ENCODE measurements at regions not wholly inside any gene's neighbourhood (a gene's known extent, or its start where the extent isn't known, plus 50 kb on each side); places are given as distances from the start of the nearest gene placed in this dataset.

- FAIRE-seq (no peak), DNase-seq (ENCODE audit: low read depth, low spot score) (no peak)
- Histone ChIP-seq H3K4me2 (ENCODE audit: insufficient read depth, low read length) (no peak overlapping the region), H2AFZ (ENCODE audit: low read depth, low read length) (no peak overlapping the region), H3K79me2 (ENCODE audit: control insufficient read depth, insufficient read depth, low read length) (no peaks in the 10 kb centered on the region), H3K9ac (replicated peaks; ENCODE audit: extremely low read depth, insufficient read depth, low read length) (no peak overlapping the region), H3K27me3 (ENCODE audit: control insufficient read depth in 2 of 2, insufficient read depth in 2 of 2, low read length in 2 of 2) (no peaks in the 10 kb centered on the region), H4K20me1 (replicated peaks; ENCODE audit: control insufficient read depth, extremely low read depth, insufficient read depth, low read length) (no peaks in the 10 kb centered on the region), H3K4me1 (ENCODE audit: control insufficient read depth, extremely low read depth, insufficient read depth, low read length) (no peaks in the 10 kb centered on the region), H3K36me3 (ENCODE audit: control insufficient read depth in 2 of 2, extremely low read depth in 1 of 2, insufficient read depth in 2 of 2, low read length in 2 of 2) (no peaks in the 10 kb centered on the region), H3K4me3 (replicated peaks in 1 of 3; ENCODE audit: insufficient read depth in 1 of 3, low read depth in 1 of 3, low read length in 3 of 3) (no peak overlapping the region), H3K9me3 (replicated peaks; ENCODE audit: control insufficient read depth, insufficient read depth, low read length) (no peaks in the 10 kb centered on the region), H3K27ac (ENCODE audit: insufficient read depth, low read depth, low read length) (no peak overlapping the region), H3K9me1 (replicated peaks; ENCODE audit: control insufficient read depth, extremely low read depth, insufficient read depth, low read length) (no peaks in the 10 kb centered on the region)
- dilution Hi-C loops (cut with MboI; ENCODE audit: extremely low pct_ligation_motif_present, low sequenced_read_pairs), result no loop called here
- intact Hi-C loops (cut with micrococcal nuclease), result no loop called here
- ChIA-PET POLR2A (no interaction called here), CTCF (no interaction called here)
- TF ChIP-seq JUN (IDR thresholded peaks at IDR 0.05; ENCODE audit: borderline replicate concordance, insufficient read depth, insufficient read length, low read depth) (no peak), MAX (IDR thresholded peaks at IDR 0.05; ENCODE audit: insufficient read depth, insufficient read length) (no peak), GATA2 (IDR thresholded peaks at IDR 0.05; ENCODE audit: insufficient read depth, insufficient read length, low read depth, low read length) (no peak), FOS (IDR thresholded peaks at IDR 0.05; ENCODE audit: borderline replicate concordance, insufficient read depth, low read length) (no peak), EZH2 (IDR thresholded peaks at IDR 0.05; ENCODE audit: borderline replicate concordance, low read depth, low read length, severe bottlenecking) (no peak), MYC (IDR thresholded peaks at IDR 0.05; ENCODE audit: low read depth, low read length) (no peak), POLR2A (IDR thresholded peaks at IDR 0.05; ENCODE audit: low read depth, low read length) (no peak), POLR2AphosphoS5 (IDR thresholded peaks at IDR 0.05; ENCODE audit: insufficient read depth, low read depth, low read length) (no peak), CTCF (IDR thresholded peaks at IDR 0.05; ENCODE audit: extremely low read depth in 1 of 2, insufficient read depth in 1 of 2, low read depth in 1 of 2, low read length in 2 of 2) (no peak)
- BruUV-seq (replicated peaks), result no TSS peak
These were observed 196.3 kb downstream of the PSAT1 start for GRCh38 chr9:78493166-78493742.
